NCI-H1105 treated with DMSO at 0.1 percent for 48 hours (cell line): ENCODE measurements at regions not wholly inside any gene's neighbourhood (a gene's known extent, or its start where the extent isn't known, plus 50 kb on each side); places are given as distances from the start of the nearest gene placed in this dataset.
"Not testable (repeated sequence)": the region's sequence is repeated elsewhere in the genome, so short reads cannot be mapped to it uniquely, and the experiment has no call there.

Source experiments
- DNase-seq: peaks from one replicate; lab custom pipeline; 2025; lab: John Stamatoyannopoulos, UW

GRCh38 chr12:60194678-60195077 lies 598.8 kb downstream of the SLC16A7 start:
- DNase-seq, result no peak

GRCh38 chr12:60195483-60195882 lies 599.7 kb downstream of the SLC16A7 start:
- no peak for DNase-seq

GRCh38 chr12:60196366-60196765 lies 600.5 kb downstream of the SLC16A7 start:
- DNase-seq, result no peak

- DNase-seq, result no peak
Observed at GRCh38 chr12:60197589-60197988, 601.8 kb downstream of the SLC16A7 start.

DNA sequence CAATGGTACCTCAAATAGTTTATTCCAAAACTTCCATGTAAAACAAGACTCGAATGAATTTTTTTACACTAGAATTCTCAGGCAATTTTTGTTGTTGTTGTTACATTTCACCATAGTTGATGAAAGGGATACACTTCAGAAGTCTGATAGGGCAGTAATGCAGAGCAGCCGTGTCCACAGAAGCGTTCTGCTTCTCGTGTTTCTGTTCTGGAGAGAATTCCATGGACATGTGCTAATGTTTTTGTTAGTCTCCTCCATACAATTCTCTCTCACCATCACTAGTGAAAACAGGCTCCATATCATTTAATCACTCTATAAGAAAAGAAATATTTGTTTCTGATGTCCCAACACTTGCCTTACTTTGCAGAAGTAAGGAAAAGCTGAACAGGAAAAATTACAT lies 606.1 kb downstream of the SLC16A7 start:
- no peak for DNase-seq

GRCh38 chr12:60205500-60205899 lies 609.7 kb downstream of the SLC16A7 start:
- no peak for DNase-seq

DNA sequence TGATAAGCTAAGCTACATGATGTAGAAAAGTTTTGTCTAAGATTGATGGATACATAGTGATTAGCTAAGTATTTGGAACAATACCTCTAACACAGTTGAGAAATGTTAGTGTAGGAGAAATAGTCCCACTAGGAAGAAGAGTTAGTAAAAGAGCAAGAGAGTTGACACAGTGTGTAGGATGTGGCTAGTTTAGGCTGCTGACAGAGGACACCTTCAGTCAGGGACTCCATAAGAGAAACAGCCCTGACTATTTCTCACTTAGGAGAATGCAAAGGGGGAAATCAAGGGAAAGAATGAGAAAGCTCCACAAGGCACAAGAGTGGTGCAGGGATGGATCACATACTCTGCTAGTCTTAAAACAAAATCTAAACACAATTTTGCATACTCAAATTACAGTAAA lies 613.7 kb downstream of the SLC16A7 start:
- no peak for DNase-seq

GRCh38 chr12:60209933-60210332 lies 614.1 kb downstream of the SLC16A7 start:
- no peak for DNase-seq

GRCh38 chr12:60210756-60211155 lies 614.9 kb downstream of the SLC16A7 start:
- no peak for DNase-seq

- DNase-seq, result no peak
Observed at GRCh38 chr12:60211244-60211643, 615.4 kb downstream of the SLC16A7 start.

DNA sequence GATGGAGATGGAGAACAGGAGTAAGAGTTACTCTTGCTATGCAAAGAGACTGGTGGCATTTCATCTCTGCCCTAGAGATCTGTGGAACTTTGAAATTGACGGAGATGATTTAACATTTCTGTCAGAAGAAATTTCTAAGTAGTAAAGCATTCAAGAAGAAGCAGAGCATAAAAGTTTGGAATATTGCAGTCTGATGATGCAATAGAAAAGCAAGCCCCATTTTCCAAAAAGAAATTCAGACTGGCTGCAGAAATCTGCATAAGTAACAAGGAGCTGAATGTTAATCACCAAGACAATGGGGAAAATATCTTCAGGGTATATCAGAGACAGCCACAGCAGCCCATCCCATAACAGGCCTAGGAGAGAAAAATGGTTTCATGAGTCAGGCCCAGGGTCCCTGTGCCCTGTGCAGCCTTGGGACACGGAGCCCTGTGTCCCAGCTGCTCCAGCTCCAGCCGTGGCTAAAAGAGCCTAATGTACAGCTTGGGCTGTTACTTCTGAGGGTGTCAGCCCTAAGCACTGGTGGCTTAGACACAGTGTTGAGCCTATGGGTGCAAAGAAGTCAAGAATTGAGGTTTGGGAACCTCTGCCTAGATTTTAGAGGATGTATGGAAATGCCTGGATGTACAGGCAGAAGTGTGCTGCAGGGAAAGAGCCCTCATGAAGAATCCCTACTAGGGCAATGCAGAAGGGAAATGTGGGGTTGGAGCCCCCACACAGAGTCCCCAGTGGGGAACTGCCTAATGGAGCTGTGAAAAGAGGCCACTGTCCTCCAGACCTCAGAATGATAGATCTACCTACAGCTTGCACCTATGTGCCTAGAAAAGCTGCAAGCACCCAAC lies 616.6 kb downstream of the SLC16A7 start:
- DNase-seq, result no peak

DNA sequence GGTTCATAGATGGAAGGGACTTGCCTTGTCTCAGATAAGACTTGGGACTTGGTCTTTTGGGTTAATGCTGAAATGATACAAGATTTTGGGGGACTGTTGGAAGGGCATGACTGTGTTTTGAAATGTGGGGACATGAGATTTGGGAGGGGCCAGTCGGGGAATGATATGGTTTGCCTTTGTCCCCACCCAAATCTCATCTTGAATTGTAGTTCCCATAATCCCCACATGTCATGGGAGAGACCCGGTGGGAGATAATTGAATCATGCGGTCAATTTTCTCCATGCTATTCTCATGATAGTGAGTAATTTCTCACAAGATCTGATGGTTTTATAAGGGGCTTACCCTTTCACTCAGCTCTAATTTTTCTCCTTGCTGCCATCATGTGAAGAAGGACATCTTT lies 617.4 kb downstream of the SLC16A7 start:
- not testable (repeated sequence) for DNase-seq

GRCh38 chr12:60216226-60216625 lies 620.4 kb downstream of the SLC16A7 start:
- no peak for DNase-seq

DNA sequence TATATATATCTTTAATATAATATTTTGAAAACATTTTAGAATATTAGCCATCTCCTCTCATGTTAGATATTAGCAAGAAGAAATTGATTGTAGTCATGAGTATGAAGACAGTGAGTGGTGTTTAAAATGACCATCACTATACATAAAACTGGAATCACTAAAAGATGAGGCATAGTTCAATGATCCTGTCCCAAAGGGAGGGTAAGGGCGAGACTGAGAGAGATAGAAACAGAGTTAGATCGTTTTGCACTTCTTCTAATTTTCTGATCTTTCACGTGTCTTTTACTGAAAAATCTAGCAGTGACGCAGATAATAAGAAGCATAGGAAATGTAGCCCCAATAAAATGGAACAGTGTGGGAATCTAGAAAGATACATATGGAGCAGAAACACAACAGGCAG lies 627.4 kb downstream of the SLC16A7 start:
- DNase-seq, result no peak

GRCh38 chr12:60225216-60226000 lies 629.6 kb downstream of the SLC16A7 start:
- no peak for DNase-seq

GRCh38 chr12:60227916-60228315 lies 632.1 kb downstream of the SLC16A7 start:
- DNase-seq, result no peak

DNA sequence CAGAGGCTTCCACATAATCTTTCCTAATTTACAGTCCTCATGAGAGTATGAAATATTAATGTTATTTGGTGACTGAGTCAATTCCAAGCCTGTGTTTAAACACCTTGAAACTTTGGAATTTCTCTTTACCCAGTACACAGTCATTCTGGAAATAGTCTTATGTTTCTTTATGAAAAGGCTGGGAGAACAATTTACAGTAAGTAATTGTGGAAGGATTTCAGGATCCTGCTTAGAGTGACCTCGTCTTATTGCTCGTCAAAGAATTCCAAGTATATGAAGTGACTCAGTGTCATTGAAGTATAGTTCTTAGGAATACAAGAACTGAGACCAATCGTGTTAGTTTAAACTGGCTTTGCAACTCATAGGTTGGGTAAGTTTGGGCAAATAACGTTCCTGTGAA lies 634.2 kb downstream of the SLC16A7 start:
- no peak for DNase-seq

GRCh38 chr12:60231303-60231702 lies 635.5 kb downstream of the SLC16A7 start:
- no peak for DNase-seq

GRCh38 chr12:60231976-60232907 lies 636.4 kb downstream of the SLC16A7 start:
- no peak for DNase-seq

DNA sequence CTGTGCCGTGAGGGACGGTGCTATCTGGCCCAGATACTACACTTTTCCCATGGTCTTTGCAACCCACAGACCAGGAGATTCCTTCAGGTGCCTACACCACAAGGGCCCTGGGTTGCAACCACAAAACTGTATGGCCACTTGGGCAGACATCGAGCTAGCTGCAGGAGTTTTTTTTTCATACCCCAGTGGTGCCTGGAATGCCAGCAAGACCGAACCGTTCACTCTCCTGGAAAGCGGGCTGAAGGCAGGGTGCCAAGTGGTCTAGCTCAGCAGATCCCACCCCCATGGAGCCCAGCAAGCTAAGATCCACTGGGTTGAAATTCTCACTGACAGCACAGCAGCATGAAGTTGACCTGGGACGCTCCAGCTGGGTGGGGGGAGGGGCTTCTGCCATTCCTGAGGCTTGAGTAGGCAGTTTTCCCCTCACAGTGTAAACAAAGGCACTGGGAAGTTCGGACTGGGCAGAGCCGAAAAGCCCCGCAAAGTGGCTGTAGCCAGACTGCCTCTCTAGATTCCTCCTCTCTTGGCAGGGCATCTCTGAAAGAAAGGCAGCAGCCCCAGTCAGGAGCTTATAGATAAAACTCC lies 638.9 kb downstream of the SLC16A7 start:
- DNase-seq, result not testable (repeated sequence)

DNA sequence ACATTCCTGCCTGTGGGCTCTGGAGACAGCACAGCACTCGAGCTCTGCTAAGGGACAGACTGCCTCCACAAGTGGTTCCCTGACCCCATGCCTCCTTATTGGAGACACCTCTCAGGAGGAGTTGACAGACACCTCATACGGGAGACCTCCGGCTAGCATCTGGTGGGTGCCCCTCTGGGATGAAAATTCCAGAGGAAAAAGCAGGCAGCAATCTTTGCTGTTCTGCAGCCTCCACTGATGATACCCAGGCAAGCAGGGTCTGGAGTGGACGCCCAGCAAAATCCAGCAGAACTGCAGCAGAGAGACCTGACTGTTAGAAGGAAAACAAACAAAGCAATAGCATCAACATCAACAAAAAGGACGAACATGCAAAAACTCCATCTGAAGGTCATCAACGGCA lies 639.4 kb downstream of the SLC16A7 start:
- DNase-seq, result no peak

GRCh38 chr12:60236416-60236815 lies 640.6 kb downstream of the SLC16A7 start:
- not testable (repeated sequence) for DNase-seq
